ENCODE measurements at regions not wholly inside any gene's neighbourhood (a gene's known extent, or its start where the extent isn't known, plus 50 kb on each side); places are given as distances from the start of the nearest gene placed in this dataset.

GRCh38 chr22:48316257-48317250 is 1511.1 kb downstream of the BRD1 start:
- TF ChIP-seq GFI1B (tag by site-specific recombination; IDR thresholded peaks at IDR 0.05) (no peak), ZNF24 (tag by site-specific recombination; IDR thresholded peaks at IDR 0.05) (no peak), ZNF514 (tag by site-specific recombination; IDR thresholded peaks at IDR 0.05) (no peak), MZF1 (tag by site-specific recombination; IDR thresholded peaks at IDR 0.05; ENCODE audit: borderline replicate concordance) (no peak), ZNF202 (tag by site-specific recombination; IDR thresholded peaks at IDR 0.05; ENCODE audit: borderline replicate concordance) (no peak)

GRCh38 chr22:48315439-48316256 is 1512.0 kb downstream of the BRD1 start:
- TF ChIP-seq ZNF148 (tag by site-specific recombination; IDR thresholded peaks at IDR 0.05; ENCODE audit: borderline replicate concordance) (no peak), REPIN1 (tag by site-specific recombination; IDR thresholded peaks at IDR 0.05; ENCODE audit: low read depth) (no peak), ZNF571 (tag by site-specific recombination; IDR thresholded peaks at IDR 0.05) (no peak), ZNF239 (tag by site-specific recombination; IDR thresholded peaks at IDR 0.05) (no peak), ZBTB7A (tag by site-specific recombination; IDR thresholded peaks at IDR 0.05; ENCODE audit: low read depth) (no peak), SCRT2 (tag by site-specific recombination; IDR thresholded peaks at IDR 0.05) (no peak), EGR2 (tag by site-specific recombination; IDR thresholded peaks at IDR 0.05; ENCODE audit: low read depth) (no peak), ZFP37 (tag by site-specific recombination; IDR thresholded peaks at IDR 0.05) (no peak), ZNF133 (tag by site-specific recombination; IDR thresholded peaks at IDR 0.05) (no peak), ZNF280C (tag by site-specific recombination; IDR thresholded peaks at IDR 0.05) (no peak), ZSCAN23 (tag by site-specific recombination; IDR thresholded peaks at IDR 0.05) (no peak), ZBTB20 (tag by site-specific recombination; IDR thresholded peaks at IDR 0.05) (no peak), ZSCAN18 (tag by site-specific recombination; IDR thresholded peaks at IDR 0.05) (no peak)
- Histone ChIP-seq H3K9me3 (ENCODE audit: control insufficient read depth, insufficient read depth, low read depth, low read length) (no peaks in the 10 kb centered on the region), H3K36me3 (ENCODE audit: control insufficient read depth in 2 of 2, insufficient read depth in 1 of 2, low read length in 2 of 2) (no peaks in the 10 kb centered on the region), H3K27ac (ENCODE audit: extremely low read depth, low read depth, low read length) (no peak overlapping the region), H3K4me3 (ENCODE audit: low read depth, low read length) (no peak overlapping the region), H3K4me1 (ENCODE audit: control insufficient read depth, insufficient read depth, low read length) (no peaks in the 10 kb centered on the region)
- ChIA-PET CTCF (interaction anchor here (1.4 kb wide), 1 partner anchor 9 kb away, joined by 4 read pairs; no protein-coding TSS in a partner anchor), POLR2A (no interaction called here)

More at GRCh38 chr22:48316257-48317250, 1511.1 kb downstream of the BRD1 start:
- CTCF ChIA-PET = interaction anchor here (1.4 kb wide), 1 partner anchor 8 kb away, joined by 4 read pairs; no protein-coding TSS in a partner anchor
- H3K27ac ChIP-seq (ENCODE audit: extremely low read depth, low read depth, low read length) = no peak overlapping the region
- no peaks in the 10 kb centered on the region for H3K9me3 ChIP-seq (ENCODE audit: control insufficient read depth, insufficient read depth, low read depth, low read length)
- POLR2A ChIA-PET = no interaction called here
- no peaks in the 10 kb centered on the region for H3K36me3 ChIP-seq (ENCODE audit: control insufficient read depth in 2 of 2, insufficient read depth in 1 of 2, low read length in 2 of 2)
- no peak overlapping the region for H3K4me3 ChIP-seq (ENCODE audit: low read depth, low read length)
- H3K4me1 ChIP-seq (ENCODE audit: control insufficient read depth, insufficient read depth, low read length) = no peaks in the 10 kb centered on the region
